H9 (cell line): ENCODE measurements at regions not wholly inside any gene's neighbourhood (a gene's known extent, or its start where the extent isn't known, plus 50 kb on each side); places are given as distances from the start of the nearest gene placed in this dataset.

Source experiments
- DNase-seq: peaks from one replicate; pipeline ENCODE4 v3.0.0-alpha.2; 2017
- H2AFZ ChIP-seq: one replicate; pipeline ENCODE4 v1.6.1; 2013; ENCODE audit warnings: mild to moderate bottlenecking, low read length, control low read depth, moderate library complexity
- H2AK5ac ChIP-seq: 2 replicates; pipeline ENCODE4 v1.6.1; 2013; ENCODE audit warnings: low read length, control low read depth, mixed read lengths; ENCODE audit not compliant: insufficient read length
- H2BK120ac ChIP-seq: one replicate; pipeline ENCODE4 v1.6.1; 2013; ENCODE audit warnings: low read depth, mild to moderate bottlenecking, low read length, control low read depth, inconsistent platforms; ENCODE audit not compliant: poor library complexity, severe bottlenecking
- H2BK12ac ChIP-seq: 2 replicates; pipeline ENCODE4 v1.6.1; 2013; ENCODE audit warnings: low read length, control low read depth, mixed read lengths, low read depth; ENCODE audit not compliant: insufficient read length
- H2BK15ac ChIP-seq: 2 replicates; pipeline ENCODE4 v1.6.1; 2013; ENCODE audit warnings: low read depth, low read length, control low read depth
- H2BK20ac ChIP-seq: one replicate; pipeline ENCODE4 v1.6.1; 2013; ENCODE audit warnings: low read depth, mild to moderate bottlenecking, low read length, control low read depth, inconsistent platforms; ENCODE audit not compliant: poor library complexity, severe bottlenecking
- H2BK5ac ChIP-seq: 2 replicates; pipeline ENCODE4 v1.6.1; 2013; ENCODE audit warnings: low read length, control low read depth, mixed read lengths; ENCODE audit not compliant: insufficient read length
- H3K14ac ChIP-seq: 2 replicates; pipeline ENCODE4 v1.6.1; 2013; ENCODE audit warnings: low read length, control low read depth; ENCODE audit not compliant: insufficient read depth
- H3K18ac ChIP-seq: 2 replicates; pipeline ENCODE4 v1.6.1; 2013; ENCODE audit warnings: low read depth, mild to moderate bottlenecking, mixed read lengths, low read length, control low read depth; ENCODE audit not compliant: insufficient read length
- H3K23ac ChIP-seq: 2 replicates; pipeline ENCODE4 v1.6.1; 2013; ENCODE audit warnings: low read length, control low read depth, mixed read lengths, low read depth; ENCODE audit not compliant: insufficient read length
- H3K23me2 ChIP-seq: 2 replicates; pipeline ENCODE4 v1.6.1; 2013; ENCODE audit warnings: low read depth, mild to moderate bottlenecking, mixed read lengths, low read length, control low read depth; ENCODE audit not compliant: insufficient read length, poor library complexity, severe bottlenecking
- H3K27ac ChIP-seq: 2 replicates; pipeline ENCODE4 v1.5.1; 2013; ENCODE audit warnings: low read length, control low read depth, mixed read lengths, low read depth; ENCODE audit not compliant: insufficient read length
- H3K27me3 ChIP-seq: 2 replicates; pipeline ENCODE4 v1.6.1; 2013; ENCODE audit warnings: low read length, control low read depth, inconsistent platforms; ENCODE audit not compliant: insufficient read depth
- H3K4ac ChIP-seq: 2 replicates; pipeline ENCODE4 v1.6.1; 2013; ENCODE audit warnings: low read depth, mild to moderate bottlenecking, control low read depth, inconsistent platforms, low read length, moderate library complexity
- H3K4me1 ChIP-seq: 2 replicates; pipeline ENCODE4 v1.6.1; 2013; ENCODE audit warnings: low read length, control low read depth, inconsistent platforms; ENCODE audit not compliant: insufficient read depth
- H3K4me2 ChIP-seq: 2 replicates; pipeline ENCODE4 v1.6.1; 2013; ENCODE audit warnings: low read length, control low read depth, mixed read lengths; ENCODE audit not compliant: insufficient read length, insufficient read depth
- H3K56ac ChIP-seq: 2 replicates; pipeline ENCODE4 v1.6.1; 2013; ENCODE audit warnings: low read depth, mild to moderate bottlenecking, mixed read lengths, low read length, control low read depth; ENCODE audit not compliant: insufficient read length
- H3K79me1 ChIP-seq: 2 replicates; pipeline ENCODE4 v1.6.1; 2013; ENCODE audit warnings: low read depth, mild to moderate bottlenecking, moderate library complexity, low read length, control low read depth, inconsistent platforms; ENCODE audit not compliant: insufficient read depth, poor library complexity, severe bottlenecking
- H3K79me2 ChIP-seq: 2 replicates; pipeline ENCODE4 v1.6.1; 2013; ENCODE audit warnings: low read length, control low read depth, inconsistent platforms; ENCODE audit not compliant: insufficient read depth
- H3K9ac ChIP-seq: 2 replicates; pipeline ENCODE4 v1.6.1; 2013; ENCODE audit warnings: low read length, control low read depth, mixed read lengths; ENCODE audit not compliant: insufficient read length; ENCODE audit errors: extremely low read depth
- H3K9me3 ChIP-seq: one replicate; pipeline ENCODE4 v1.6.1; 2013; ENCODE audit warnings: low read depth, low read length, inconsistent platforms; ENCODE audit not compliant: control insufficient read depth
- H3T11ph ChIP-seq: one replicate; pipeline ENCODE4 v1.6.1; 2013; ENCODE audit warnings: mild to moderate bottlenecking, low read length, control low read depth, inconsistent platforms
- H4K20me1 ChIP-seq: one replicate; pipeline ENCODE4 v1.6.1; 2013; ENCODE audit not compliant: control insufficient read depth, insufficient read length, insufficient read depth
- H4K5ac ChIP-seq: 2 replicates; pipeline ENCODE4 v1.6.1; 2013; ENCODE audit warnings: low read depth, mild to moderate bottlenecking, mixed read lengths, low read length, control low read depth; ENCODE audit not compliant: insufficient read length
- H4K8ac ChIP-seq: replicated peaks from 2 replicates; pipeline ENCODE4 v1.6.1; 2013; ENCODE audit warnings: low read length, control low read depth, mixed read lengths, low read depth; ENCODE audit not compliant: insufficient read length
- H4K91ac ChIP-seq: 2 replicates; pipeline ENCODE4 v1.6.1; 2013; ENCODE audit warnings: low read depth, mild to moderate bottlenecking, moderate library complexity, mixed read lengths, low read length, control low read depth; ENCODE audit not compliant: insufficient read length
- H3K27ac Mint-ChIP-seq, 3 experiments: 2 replicates in 2 of 3; 3 replicates in 1 of 3; pipeline ENCODE4 v1.8.0; 2020 to 2021; ENCODE audit warnings: mixed read lengths in 3 of 3, mild to moderate bottlenecking in 1 of 3, moderate library complexity in 1 of 3
- H3K27me3 Mint-ChIP-seq: 2 replicates; pipeline ENCODE4 v1.8.0; 2021; ENCODE audit warnings: low read depth, mild to moderate bottlenecking, moderate library complexity, mixed read lengths
- H3K36me3 Mint-ChIP-seq, 3 experiments: 2 replicates in 2 of 3; 3 replicates in 1 of 3; pipeline ENCODE4 v1.8.0; 2020 to 2021; ENCODE audit warnings: low read depth in 3 of 3, mixed read lengths in 3 of 3; ENCODE audit not compliant: insufficient read depth in 1 of 3
- H3K4me1 Mint-ChIP-seq, 2 experiments: 2 replicates each; pipeline ENCODE4 v1.8.0; 2020; ENCODE audit warnings: mixed read lengths in 2 of 2
- H3K4me3 Mint-ChIP-seq, 2 experiments: 2 replicates in 1 of 2; 3 replicates in 1 of 2; pipeline ENCODE4 v1.8.0; 2020 to 2021; ENCODE audit warnings: mild to moderate bottlenecking in 2 of 2, mixed read lengths in 2 of 2, moderate library complexity in 1 of 2
- H3K9me3 Mint-ChIP-seq, 2 experiments: 2 replicates in 1 of 2; 3 replicates in 1 of 2; pipeline ENCODE4 v1.8.0; 2020; ENCODE audit warnings: mild to moderate bottlenecking in 2 of 2, mixed read lengths in 2 of 2, moderate library complexity in 1 of 2
- WGBS: extraction: QIAGEN DNeasy Blood & Tissue Kit; methylation state at CpG from one replicate; pipeline ENCODE4 v1.1.7; 2013; ENCODE audit warnings: missing lambda C conversion rate, low lambda C conversion rate, mixed read lengths; ENCODE audit not compliant: insufficient read length; ENCODE audit errors: extremely low coverage; 5-methylcytosine and 5-hydroxymethylcytosine counted together
- TF ChIP-seq, protein P1 (sequence below): fragments of 200-600 bp; sonication (generic); conservative IDR thresholded peaks from 3 replicates; pipeline ENCODE4 v1.8.0; 2021; ENCODE audit warnings: antibody characterized with exemption, mild to moderate bottlenecking

DNA sequence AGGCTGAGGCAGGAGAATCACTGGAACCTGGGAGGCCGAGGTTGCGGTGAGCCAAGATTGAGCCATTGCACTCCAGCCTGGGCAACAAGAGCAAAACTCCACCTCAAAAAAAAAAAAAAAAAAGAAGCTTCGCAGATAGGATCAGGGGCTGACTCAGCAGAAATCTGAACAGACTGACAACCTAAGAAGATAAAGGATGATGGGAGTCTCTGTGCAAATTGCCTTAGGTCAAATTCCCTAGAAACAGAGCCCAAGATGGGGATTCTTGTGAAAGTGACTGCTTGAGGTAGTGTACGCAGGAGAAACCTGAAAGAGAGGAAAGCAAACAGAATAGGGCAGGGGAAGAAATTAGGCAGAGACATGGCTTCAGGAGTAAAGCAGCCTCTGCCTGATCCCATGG lies 160.8 kb upstream of the LRIG1 start:
- no peaks in the 10 kb centered on the region for H3K9me3 ChIP-seq
- WGBS: no CpG with 5 or more reads among the region's 4 CpGs
- no peaks in the 10 kb centered on the region for H3K27me3 ChIP-seq
- H3K9ac ChIP-seq: no peak overlapping the region
- peak overlapping the region; percentile 75 for H2BK20ac ChIP-seq
- H4K91ac ChIP-seq: no peak overlapping the region
- H2AK5ac ChIP-seq: no peak overlapping the region
- no peak overlapping the region for H2BK12ac ChIP-seq
- no peak overlapping the region for H2BK120ac ChIP-seq
- no peak overlapping the region for H2BK5ac ChIP-seq
- DNase-seq: no peak
- H4K5ac ChIP-seq: no peak overlapping the region
- H3K27ac Mint-ChIP-seq: no peak overlapping the region; a peak in 1 of 7 replicates
- no peak overlapping the region for H3K56ac ChIP-seq
- no peak overlapping the region for H3K18ac ChIP-seq
- H3K36me3 Mint-ChIP-seq: no peaks in the 10 kb centered on the region
- peaks cover 6 to 9% of the 10 kb centered on the region in 2 experiments for H3K4me1 Mint-ChIP-seq
- H3K79me2 ChIP-seq: no peaks in the 10 kb centered on the region
- no peak overlapping the region for H2AFZ ChIP-seq
- H3K4ac ChIP-seq: no peak overlapping the region
- H3K23me2 ChIP-seq: no peaks in the 10 kb centered on the region
- no peak overlapping the region for H2BK15ac ChIP-seq
- no peaks in the 10 kb centered on the region for H4K20me1 ChIP-seq
- no peak overlapping the region for H3K14ac ChIP-seq
- no peak overlapping the region for H3K27ac ChIP-seq
- no peaks in the 10 kb centered on the region; the same call in 1 of the 2 replicates for H3K27me3 Mint-ChIP-seq
- no peak overlapping the region for H3K23ac ChIP-seq
- TF ChIP-seq, protein P1, sequence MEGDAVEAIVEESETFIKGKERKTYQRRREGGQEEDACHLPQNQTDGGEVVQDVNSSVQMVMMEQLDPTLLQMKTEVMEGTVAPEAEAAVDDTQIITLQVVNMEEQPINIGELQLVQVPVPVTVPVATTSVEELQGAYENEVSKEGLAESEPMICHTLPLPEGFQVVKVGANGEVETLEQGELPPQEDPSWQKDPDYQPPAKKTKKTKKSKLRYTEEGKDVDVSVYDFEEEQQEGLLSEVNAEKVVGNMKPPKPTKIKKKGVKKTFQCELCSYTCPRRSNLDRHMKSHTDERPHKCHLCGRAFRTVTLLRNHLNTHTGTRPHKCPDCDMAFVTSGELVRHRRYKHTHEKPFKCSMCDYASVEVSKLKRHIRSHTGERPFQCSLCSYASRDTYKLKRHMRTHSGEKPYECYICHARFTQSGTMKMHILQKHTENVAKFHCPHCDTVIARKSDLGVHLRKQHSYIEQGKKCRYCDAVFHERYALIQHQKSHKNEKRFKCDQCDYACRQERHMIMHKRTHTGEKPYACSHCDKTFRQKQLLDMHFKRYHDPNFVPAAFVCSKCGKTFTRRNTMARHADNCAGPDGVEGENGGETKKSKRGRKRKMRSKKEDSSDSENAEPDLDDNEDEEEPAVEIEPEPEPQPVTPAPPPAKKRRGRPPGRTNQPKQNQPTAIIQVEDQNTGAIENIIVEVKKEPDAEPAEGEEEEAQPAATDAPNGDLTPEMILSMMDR: no peak
- H3K4me2 ChIP-seq: no peak overlapping the region
- no peaks in the 10 kb centered on the region for H3K4me1 ChIP-seq
- H4K8ac ChIP-seq: no peak overlapping the region
- H3K9me3 Mint-ChIP-seq: no peaks in the 10 kb centered on the region
- H3K79me1 ChIP-seq: no peaks in the 10 kb centered on the region
- no peak overlapping the region for H3T11ph ChIP-seq
- no peak overlapping the region for H3K4me3 Mint-ChIP-seq
